ENCODE measurements at regions not wholly inside any gene's neighbourhood (a gene's known extent, or its start where the extent isn't known, plus 50 kb on each side); places are given as distances from the start of the nearest gene placed in this dataset.

DNA sequence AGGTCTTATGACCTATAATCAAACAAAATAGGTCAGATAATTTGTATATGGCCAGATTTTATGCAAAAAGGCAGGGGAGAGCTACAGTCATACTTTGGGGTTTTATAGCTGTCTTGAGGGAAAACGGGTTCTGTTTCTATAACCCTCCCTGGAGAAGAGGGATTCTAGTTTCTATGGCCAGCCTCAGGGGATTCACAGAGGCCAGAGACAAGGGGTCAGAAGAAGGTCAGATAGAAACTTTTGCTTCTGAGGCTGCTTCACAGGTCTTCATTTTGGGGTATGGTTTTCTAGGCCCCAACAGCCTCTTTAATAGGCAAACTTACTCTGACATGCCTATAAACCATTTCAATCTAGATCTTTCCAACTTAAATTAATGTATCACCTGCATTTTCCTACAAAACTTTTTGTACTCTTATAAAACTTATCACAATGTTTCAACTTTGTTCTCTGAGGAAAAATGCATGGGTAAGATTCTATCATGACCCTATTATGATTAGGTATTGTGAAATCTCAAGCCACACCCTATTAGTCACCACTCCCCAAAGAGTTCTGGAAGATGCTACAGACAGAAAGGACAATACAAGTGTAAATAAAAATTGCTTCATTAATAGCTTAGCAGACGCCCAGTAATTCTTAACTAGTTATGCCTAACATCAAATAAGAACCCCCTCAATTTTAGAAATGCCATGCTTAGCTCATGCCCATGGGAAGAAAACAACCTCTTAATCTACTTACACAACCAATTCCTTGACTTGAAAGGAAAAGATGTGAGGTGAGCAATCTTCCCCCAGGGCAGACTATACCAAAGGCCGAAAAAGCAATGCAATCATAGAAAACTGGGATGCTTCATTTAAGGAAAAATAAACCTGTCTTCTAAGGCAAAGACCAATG lies 396.6 kb downstream of the TLR4 start:
- 2% methylated on average over 3 of the region's 3 CpGs for WGBS (ENCODE audit: missing lambda C conversion rate)
- no peak for DNase-seq (ENCODE audit: low read depth in 1 of 2, low spot score in 1 of 2)

DNA sequence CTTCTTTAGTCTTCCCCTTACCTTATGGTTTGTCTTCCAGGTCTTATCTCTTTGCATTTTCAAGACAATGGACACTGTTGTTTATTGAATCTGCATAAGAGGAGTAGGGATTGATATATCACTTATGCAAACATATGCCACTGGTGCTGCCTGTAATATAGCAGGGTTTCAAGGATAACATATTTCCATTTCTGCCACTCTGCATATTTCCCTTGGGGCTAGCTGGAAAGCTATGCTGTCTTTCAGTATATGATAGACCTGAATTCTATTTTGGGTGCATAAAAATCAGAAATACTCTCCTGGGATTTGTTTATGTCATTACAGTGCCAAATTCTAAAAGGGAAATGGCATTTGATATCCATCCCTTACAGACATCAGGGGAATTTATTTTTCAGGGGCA lies 400.2 kb downstream of the TLR4 start:
- ATAC-seq (no peak), DNase-seq (ENCODE audit: low read depth in 1 of 2, low spot score in 1 of 2) (no peak), FAIRE-seq (no peak)
- no peak overlapping the region for H3K4me3 ChIP-seq
- ChIA-PET POLR2A (no interaction called here), CTCF (no interaction called here)
- H3K27ac ChIP-seq = no peak overlapping the region
- no peak overlapping the region for H3K4me2 ChIP-seq
- H3K9me3 ChIP-seq = no peaks in the 10 kb centered on the region
- no peaks in the 10 kb centered on the region for H3K4me1 ChIP-seq
- TF ChIP-seq, protein P1, sequence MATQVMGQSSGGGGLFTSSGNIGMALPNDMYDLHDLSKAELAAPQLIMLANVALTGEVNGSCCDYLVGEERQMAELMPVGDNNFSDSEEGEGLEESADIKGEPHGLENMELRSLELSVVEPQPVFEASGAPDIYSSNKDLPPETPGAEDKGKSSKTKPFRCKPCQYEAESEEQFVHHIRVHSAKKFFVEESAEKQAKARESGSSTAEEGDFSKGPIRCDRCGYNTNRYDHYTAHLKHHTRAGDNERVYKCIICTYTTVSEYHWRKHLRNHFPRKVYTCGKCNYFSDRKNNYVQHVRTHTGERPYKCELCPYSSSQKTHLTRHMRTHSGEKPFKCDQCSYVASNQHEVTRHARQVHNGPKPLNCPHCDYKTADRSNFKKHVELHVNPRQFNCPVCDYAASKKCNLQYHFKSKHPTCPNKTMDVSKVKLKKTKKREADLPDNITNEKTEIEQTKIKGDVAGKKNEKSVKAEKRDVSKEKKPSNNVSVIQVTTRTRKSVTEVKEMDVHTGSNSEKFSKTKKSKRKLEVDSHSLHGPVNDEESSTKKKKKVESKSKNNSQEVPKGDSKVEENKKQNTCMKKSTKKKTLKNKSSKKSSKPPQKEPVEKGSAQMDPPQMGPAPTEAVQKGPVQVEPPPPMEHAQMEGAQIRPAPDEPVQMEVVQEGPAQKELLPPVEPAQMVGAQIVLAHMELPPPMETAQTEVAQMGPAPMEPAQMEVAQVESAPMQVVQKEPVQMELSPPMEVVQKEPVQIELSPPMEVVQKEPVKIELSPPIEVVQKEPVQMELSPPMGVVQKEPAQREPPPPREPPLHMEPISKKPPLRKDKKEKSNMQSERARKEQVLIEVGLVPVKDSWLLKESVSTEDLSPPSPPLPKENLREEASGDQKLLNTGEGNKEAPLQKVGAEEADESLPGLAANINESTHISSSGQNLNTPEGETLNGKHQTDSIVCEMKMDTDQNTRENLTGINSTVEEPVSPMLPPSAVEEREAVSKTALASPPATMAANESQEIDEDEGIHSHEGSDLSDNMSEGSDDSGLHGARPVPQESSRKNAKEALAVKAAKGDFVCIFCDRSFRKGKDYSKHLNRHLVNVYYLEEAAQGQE (IDR thresholded peaks at IDR 0.05) = no peak

More for the DNA sequence above, 396.6 kb downstream of the TLR4 start:
- Histone ChIP-seq H3K4me2 (no peak overlapping the region), H3K4me1 (no peaks in the 10 kb centered on the region), H3K27ac (no peak overlapping the region), H3K9me3 (no peaks in the 10 kb centered on the region), H3K4me3 (no peak overlapping the region)
- FAIRE-seq = no peak
- no peak for TF ChIP-seq FOXS1 (CRISPR knock-in tag; IDR thresholded peaks at IDR 0.05)
- no peak for TF ChIP-seq FOSL2 (IDR thresholded peaks at IDR 0.05)
- no peak for TF ChIP-seq FOSL2 (CRISPR knock-in tag; IDR thresholded peaks at IDR 0.05)
- no peak for TF ChIP-seq FOSB (CRISPR knock-in tag; IDR thresholded peaks at IDR 0.05)
- no peak for TF ChIP-seq JUNB (IDR thresholded peaks at IDR 0.05)
- TF ChIP-seq CEBPB (IDR thresholded peaks at IDR 0.05) = 0 out of 4 replicates have a peak, but pooled peaks of 1 of the 2 experiments have one; percentile 25
- CTCF ChIA-PET = no interaction called here
- no peak for ATAC-seq
- POLR2A ChIA-PET = no interaction called here

DNA sequence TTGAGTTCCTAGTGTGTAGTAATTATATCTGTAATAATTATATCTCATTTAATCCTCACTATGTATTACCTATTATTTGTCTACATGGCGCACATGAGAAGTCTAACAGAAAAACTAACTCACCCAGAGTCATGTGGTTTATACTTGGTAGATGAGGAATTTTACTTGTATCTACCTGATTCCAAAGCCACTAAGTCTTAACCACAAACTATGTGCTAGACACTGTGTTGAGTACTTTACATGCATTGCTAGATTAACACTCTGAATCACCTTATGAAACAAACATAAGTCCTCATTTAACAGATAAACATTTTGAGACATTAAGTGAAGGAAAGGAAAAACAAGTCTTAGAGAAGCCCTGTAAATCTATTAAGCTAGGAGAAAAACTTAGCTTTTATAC lies 404.8 kb downstream of the TLR4 start:
- WGBS (ENCODE audit: missing lambda C conversion rate) = 15% methylated on average over 1 of the region's 1 CpG
- Histone ChIP-seq H3K4me1 (no peaks in the 10 kb centered on the region), H3K27ac (no peak overlapping the region), H3K9me3 (no peaks in the 10 kb centered on the region), H3K4me3 (no peak overlapping the region), H3K4me2 (no peak overlapping the region)
- ATAC-seq (no peak), DNase-seq (ENCODE audit: low read depth in 1 of 2, low spot score in 1 of 2) (no peak), FAIRE-seq (no peak)
- POLR2A ChIA-PET = no interaction called here
- CTCF ChIA-PET = no interaction called here
- TF ChIP-seq CEBPB (IDR thresholded peaks at IDR 0.05) = no peak
- TF ChIP-seq, protein P2, sequence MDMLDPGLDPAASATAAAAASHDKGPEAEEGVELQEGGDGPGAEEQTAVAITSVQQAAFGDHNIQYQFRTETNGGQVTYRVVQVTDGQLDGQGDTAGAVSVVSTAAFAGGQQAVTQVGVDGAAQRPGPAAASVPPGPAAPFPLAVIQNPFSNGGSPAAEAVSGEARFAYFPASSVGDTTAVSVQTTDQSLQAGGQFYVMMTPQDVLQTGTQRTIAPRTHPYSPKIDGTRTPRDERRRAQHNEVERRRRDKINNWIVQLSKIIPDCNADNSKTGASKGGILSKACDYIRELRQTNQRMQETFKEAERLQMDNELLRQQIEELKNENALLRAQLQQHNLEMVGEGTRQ (IDR thresholded peaks at IDR 0.05) = no peak

DNA sequence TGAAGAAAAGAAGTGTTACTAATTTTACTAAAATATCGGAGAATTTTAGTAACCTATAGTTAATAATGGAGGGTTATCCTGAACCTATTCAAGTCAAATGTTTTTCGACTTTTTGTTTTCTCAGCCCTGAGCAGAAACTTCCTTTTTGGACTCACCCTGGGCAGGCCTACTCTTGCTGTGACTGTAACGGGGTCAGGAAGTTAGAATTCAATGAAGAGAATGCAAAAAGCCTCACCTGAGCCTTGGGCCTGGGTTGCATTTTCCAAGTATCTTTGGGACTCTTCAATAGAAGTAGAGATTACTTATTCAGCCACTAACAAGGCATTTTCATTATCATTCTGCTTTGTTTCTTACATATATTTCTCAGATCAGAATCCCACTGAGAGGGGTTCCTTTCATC lies 405.3 kb downstream of the TLR4 start:
- H3K4me1 ChIP-seq = no peaks in the 10 kb centered on the region
- H3K27ac ChIP-seq = no peak overlapping the region
- ATAC-seq = no peak
- no peak for FAIRE-seq
- no peak for DNase-seq (ENCODE audit: low read depth in 1 of 2, low spot score in 1 of 2)
- no peaks in the 10 kb centered on the region for H3K9me3 ChIP-seq
- no peak overlapping the region for H3K4me2 ChIP-seq
- ChIA-PET POLR2A (no interaction called here), CTCF (no interaction called here)
- no peak overlapping the region for H3K4me3 ChIP-seq
- WGBS (ENCODE audit: missing lambda C conversion rate) = 21% methylated on average over 3 of the region's 3 CpGs
- no peak for TF ChIP-seq NPAS2 (CRISPR knock-in tag; IDR thresholded peaks at IDR 0.05; ENCODE audit: borderline replicate concordance)

DNA sequence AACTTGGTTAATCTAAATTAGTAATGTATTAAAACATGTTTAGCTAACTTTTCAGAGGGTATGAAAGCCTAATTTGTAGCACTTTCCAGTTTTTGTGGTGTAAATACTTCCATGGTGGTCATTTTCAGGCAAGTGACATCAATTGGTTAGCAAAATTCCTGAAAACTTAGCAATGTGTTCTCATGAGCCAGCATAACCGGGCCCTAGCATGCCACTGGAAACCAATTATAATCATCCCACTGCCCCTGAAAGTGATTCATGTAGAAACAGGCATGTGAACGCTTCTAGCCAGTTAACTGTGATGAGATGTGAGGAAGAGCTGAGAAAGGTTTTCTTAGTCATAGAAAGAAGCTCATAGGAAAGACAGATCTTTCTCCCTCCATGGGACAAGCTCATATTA lies 417.2 kb downstream of the TLR4 start:
- TF ChIP-seq EHMT2 (IDR thresholded peaks at IDR 0.05; ENCODE audit: low read depth) (no peak), SMC3 (IDR thresholded peaks at IDR 0.05) (no peak), KDM1A (IDR thresholded peaks at IDR 0.05; ENCODE audit: low read depth) (no peak), ZSCAN20 (CRISPR knock-in tag; IDR thresholded peaks at IDR 0.05) (no peak), MAZ (IDR thresholded peaks at IDR 0.05; ENCODE audit: borderline replicate concordance, low read depth, low read length) (no peak), TP53 (CRISPR knock-in tag; IDR thresholded peaks at IDR 0.05) (no peak)
- TF ChIP-seq, protein P3, sequence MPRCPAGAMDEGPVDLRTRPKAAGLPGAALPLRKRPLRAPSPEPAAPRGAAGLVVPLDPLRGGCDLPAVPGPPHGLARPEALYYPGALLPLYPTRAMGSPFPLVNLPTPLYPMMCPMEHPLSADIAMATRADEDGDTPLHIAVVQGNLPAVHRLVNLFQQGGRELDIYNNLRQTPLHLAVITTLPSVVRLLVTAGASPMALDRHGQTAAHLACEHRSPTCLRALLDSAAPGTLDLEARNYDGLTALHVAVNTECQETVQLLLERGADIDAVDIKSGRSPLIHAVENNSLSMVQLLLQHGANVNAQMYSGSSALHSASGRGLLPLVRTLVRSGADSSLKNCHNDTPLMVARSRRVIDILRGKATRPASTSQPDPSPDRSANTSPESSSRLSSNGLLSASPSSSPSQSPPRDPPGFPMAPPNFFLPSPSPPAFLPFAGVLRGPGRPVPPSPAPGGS (IDR thresholded peaks at IDR 0.05) = no peak
- no peak for DNase-seq (ENCODE audit: low read depth in 1 of 2, low spot score in 1 of 2)
- Histone ChIP-seq H3K4me2 (no peak overlapping the region), H3K4me3 (no peak overlapping the region), H3K4me1 (no peaks in the 10 kb centered on the region), H3K9me3 (no peaks in the 10 kb centered on the region), H3K27ac (no peak overlapping the region)
- POLR2A ChIA-PET = no interaction called here
- no peak for ATAC-seq
- FAIRE-seq = no peak
- CTCF ChIA-PET = interaction anchor here (0.6 kb wide), 1 partner anchor 775 kb away, joined by 3 read pairs; no protein-coding TSS in a partner anchor
- 0% methylated on average over 2 of the region's 2 CpGs for WGBS (ENCODE audit: missing lambda C conversion rate)

Measured in A549 (cell line).